Uterus (tissue), 3 donors: ENCODE measurements at regions not wholly inside any gene's neighbourhood (a gene's known extent, or its start where the extent isn't known, plus 50 kb on each side); places are given as distances from the start of the nearest gene placed in this dataset.

ENCODE experiments used
- DNase-seq, 2 donors: peaks; one replicate each; pipeline ENCODE4 v3.0.0-alpha.2; 2019 to 2020
- H3K27ac ChIP-seq, 2 donors: fragments of 200-600 bp; sonication (generic); 1 replicate in 1 of 2; 2 replicates in 1 of 2; pipeline ENCODE4 v1.5.1; 2016 to 2018
- H3K27me3 ChIP-seq, 2 donors: fragments of 200-600 bp; sonication (generic); one replicate each; pipeline ENCODE4 v1.5.1; 2018 to 2019; ENCODE audit warnings: control low read depth in 1 of 2
- H3K36me3 ChIP-seq, 2 donors: fragments of 200-600 bp; sonication (generic); one replicate each; pipeline ENCODE4 v1.5.1; 2019; ENCODE audit warnings: control low read depth in 1 of 2
- H3K4me1 ChIP-seq, 2 donors: fragments of 200-600 bp; sonication (generic); one replicate each; pipeline ENCODE4 v1.5.1; 2018 to 2019; ENCODE audit warnings: control low read depth in 1 of 2
- H3K4me3 ChIP-seq, 2 donors: fragments of 200-600 bp; sonication (generic); 1 replicate in 1 of 2; 2 replicates in 1 of 2; pipeline ENCODE4 v1.5.1; 2018 to 2019; ENCODE audit warnings: mild to moderate bottlenecking in 1 of 2
- H3K9me3 ChIP-seq, 2 donors: fragments of 200-600 bp; sonication (generic); one replicate each; pipeline ENCODE4 v1.5.1; 2019; ENCODE audit warnings: control low read depth in 1 of 2
- POLR2A ChIP-seq, 2 donors: fragments of 450-650 bp; IDR thresholded peaks; one replicate each; pipeline ENCODE4 v1.6.1; 2016; ENCODE audit warnings: antibody characterized with exemption in 2 of 2, mild to moderate bottlenecking in 1 of 2, moderate library complexity in 1 of 2
- intact Hi-C: fragments of 100-400 bp; cut with DNase I; formaldehyde crosslinking; loops from one replicate; pipeline ENCODE4 v1.15.1; 2023; ENCODE audit warnings: low total_unique reads
- TF ChIP-seq, protein P1 (sequence below), 4 experiments: fragments of 200-600 bp in 2 of 4; fragments of 450-650 bp in 2 of 4; sonication (generic) in 2 of 4; IDR thresholded peaks; one replicate each; pipeline ENCODE4 v1.5.1; 2016 to 2019; ENCODE audit warnings: antibody characterized with exemption in 4 of 4, mild to moderate bottlenecking in 2 of 4, moderate library complexity in 1 of 4
- donor health status: DM: yes; HTN: yes; CAD: no.

- no peaks in the 10 kb centered on the region for H3K4me1 ChIP-seq
- TF ChIP-seq, protein P1, sequence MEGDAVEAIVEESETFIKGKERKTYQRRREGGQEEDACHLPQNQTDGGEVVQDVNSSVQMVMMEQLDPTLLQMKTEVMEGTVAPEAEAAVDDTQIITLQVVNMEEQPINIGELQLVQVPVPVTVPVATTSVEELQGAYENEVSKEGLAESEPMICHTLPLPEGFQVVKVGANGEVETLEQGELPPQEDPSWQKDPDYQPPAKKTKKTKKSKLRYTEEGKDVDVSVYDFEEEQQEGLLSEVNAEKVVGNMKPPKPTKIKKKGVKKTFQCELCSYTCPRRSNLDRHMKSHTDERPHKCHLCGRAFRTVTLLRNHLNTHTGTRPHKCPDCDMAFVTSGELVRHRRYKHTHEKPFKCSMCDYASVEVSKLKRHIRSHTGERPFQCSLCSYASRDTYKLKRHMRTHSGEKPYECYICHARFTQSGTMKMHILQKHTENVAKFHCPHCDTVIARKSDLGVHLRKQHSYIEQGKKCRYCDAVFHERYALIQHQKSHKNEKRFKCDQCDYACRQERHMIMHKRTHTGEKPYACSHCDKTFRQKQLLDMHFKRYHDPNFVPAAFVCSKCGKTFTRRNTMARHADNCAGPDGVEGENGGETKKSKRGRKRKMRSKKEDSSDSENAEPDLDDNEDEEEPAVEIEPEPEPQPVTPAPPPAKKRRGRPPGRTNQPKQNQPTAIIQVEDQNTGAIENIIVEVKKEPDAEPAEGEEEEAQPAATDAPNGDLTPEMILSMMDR (IDR thresholded peaks at IDR 0.05) = no peak
- no peak for TF ChIP-seq POLR2A (IDR thresholded peaks at IDR 0.05)
- H3K4me3 ChIP-seq = no peak overlapping the region
- no peaks in the 10 kb centered on the region for H3K27me3 ChIP-seq
- no peak overlapping the region for H3K27ac ChIP-seq
- DNase-seq = no peak
- intact Hi-C loops = no loop called here
- H3K36me3 ChIP-seq = no peaks in the 10 kb centered on the region
- no peaks in the 10 kb centered on the region for H3K9me3 ChIP-seq
These were observed 914.2 kb upstream of the PCDH7 start for GRCh38 chr4:29805916-29806480.

DNA sequence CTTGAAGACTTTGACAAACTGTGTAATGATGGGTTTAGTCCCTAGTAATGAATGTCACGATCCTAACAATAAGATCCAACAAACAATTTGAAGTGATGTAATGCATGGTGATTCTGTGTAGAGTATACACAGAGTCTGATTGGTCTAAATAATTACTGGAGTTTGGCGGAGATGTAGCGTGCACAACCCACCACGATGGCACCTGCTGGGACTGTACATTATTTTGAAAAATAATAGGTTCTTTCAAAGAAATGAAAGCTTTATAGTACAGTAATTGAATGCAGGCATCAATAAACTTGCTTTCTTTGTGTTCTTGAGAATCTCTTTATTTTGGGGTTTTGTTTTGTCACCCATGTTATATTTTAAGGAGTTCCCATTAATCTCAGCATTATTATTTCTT lies 902.2 kb upstream of the PCDH7 start:
- Histone ChIP-seq H3K4me1 (no peaks in the 10 kb centered on the region), H3K27me3 (no peaks in the 10 kb centered on the region), H3K36me3 (no peaks in the 10 kb centered on the region), H3K27ac (no peak overlapping the region), H3K4me3 (no peak overlapping the region), H3K9me3 (no peaks in the 10 kb centered on the region)
- no peak for TF ChIP-seq POLR2A (IDR thresholded peaks at IDR 0.05)
- TF ChIP-seq, protein P1 (IDR thresholded peaks at IDR 0.05) = no peak
- intact Hi-C loops = no loop called here
- no peak for DNase-seq

GRCh38 chr4:29829067-29829466 lies 891.1 kb upstream of the PCDH7 start:
- no peak overlapping the region for H3K27ac ChIP-seq
- H3K36me3 ChIP-seq = no peaks in the 10 kb centered on the region
- H3K9me3 ChIP-seq = no peaks in the 10 kb centered on the region
- TF ChIP-seq, protein P1 (IDR thresholded peaks at IDR 0.05) = no peak
- TF ChIP-seq POLR2A (IDR thresholded peaks at IDR 0.05) = no peak
- intact Hi-C loops = no loop called here
- H3K27me3 ChIP-seq = no peaks in the 10 kb centered on the region
- DNase-seq = no peak
- no peaks in the 10 kb centered on the region for H3K4me1 ChIP-seq
- no peak overlapping the region for H3K4me3 ChIP-seq

- TF ChIP-seq, protein P1 (IDR thresholded peaks at IDR 0.05) = no peak
- no peak for TF ChIP-seq POLR2A (IDR thresholded peaks at IDR 0.05)
- Histone ChIP-seq H3K27ac (no peak overlapping the region), H3K4me3 (no peak overlapping the region), H3K27me3 (no peaks in the 10 kb centered on the region), H3K36me3 (no peaks in the 10 kb centered on the region), H3K4me1 (no peaks in the 10 kb centered on the region), H3K9me3 (no peaks in the 10 kb centered on the region)
- intact Hi-C loops = no loop called here
- DNase-seq = no peak
These were observed 867.6 kb upstream of the PCDH7 start for GRCh38 chr4:29852537-29852936.

DNA sequence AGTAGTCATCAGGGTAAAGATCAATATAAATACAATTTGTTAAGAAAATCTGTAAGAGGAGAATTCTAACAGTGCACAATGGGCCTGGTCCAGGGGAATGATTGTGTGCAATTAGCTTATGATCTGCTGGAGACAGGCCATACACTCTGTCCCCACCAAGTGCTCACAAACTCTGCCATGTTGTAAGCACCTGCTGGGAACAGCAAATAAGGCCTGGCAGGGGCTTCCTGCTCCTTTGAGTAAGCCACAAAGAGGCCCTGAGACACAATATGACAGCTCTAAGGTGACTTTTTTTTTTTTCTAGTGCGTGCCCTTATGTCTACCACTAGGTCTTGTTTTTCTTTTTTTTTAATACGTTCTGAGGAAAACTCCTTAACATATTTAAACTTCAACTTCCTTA lies 866.3 kb upstream of the PCDH7 start:
- no peaks in the 10 kb centered on the region for H3K27me3 ChIP-seq
- intact Hi-C loops = no loop called here
- TF ChIP-seq, protein P1 (IDR thresholded peaks at IDR 0.05) = no peak
- TF ChIP-seq POLR2A (IDR thresholded peaks at IDR 0.05) = no peak
- H3K36me3 ChIP-seq = no peaks in the 10 kb centered on the region
- H3K27ac ChIP-seq = no peak overlapping the region
- H3K4me1 ChIP-seq = no peaks in the 10 kb centered on the region
- H3K4me3 ChIP-seq = no peak overlapping the region
- no peak for DNase-seq
- H3K9me3 ChIP-seq = no peaks in the 10 kb centered on the region
